H7 (cell line): ENCODE measurements at regions not wholly inside any gene's neighbourhood (a gene's known extent, or its start where the extent isn't known, plus 50 kb on each side); places are given as distances from the start of the nearest gene placed in this dataset.

Source experiments
- DNase-seq: peaks from one replicate; pipeline ENCODE4 v3.0.0; 2012
- H3K27me3 ChIP-seq: 2 replicates; pipeline ENCODE4 v1.6.0; 2011; ENCODE audit warnings: mild to moderate bottlenecking, low read length; ENCODE audit not compliant: control insufficient read depth, insufficient read depth
- H3K36me3 ChIP-seq: replicated peaks from 2 replicates; pipeline ENCODE4 v1.5.1; 2011; ENCODE audit warnings: low read length; ENCODE audit not compliant: control insufficient read depth, insufficient read depth
- H3K4me3 ChIP-seq: 2 replicates; pipeline ENCODE4 v1.5.1; 2011; ENCODE audit warnings: low read depth, mild to moderate bottlenecking, control low read depth, low read length, moderate library complexity; ENCODE audit not compliant: insufficient read depth

DNA sequence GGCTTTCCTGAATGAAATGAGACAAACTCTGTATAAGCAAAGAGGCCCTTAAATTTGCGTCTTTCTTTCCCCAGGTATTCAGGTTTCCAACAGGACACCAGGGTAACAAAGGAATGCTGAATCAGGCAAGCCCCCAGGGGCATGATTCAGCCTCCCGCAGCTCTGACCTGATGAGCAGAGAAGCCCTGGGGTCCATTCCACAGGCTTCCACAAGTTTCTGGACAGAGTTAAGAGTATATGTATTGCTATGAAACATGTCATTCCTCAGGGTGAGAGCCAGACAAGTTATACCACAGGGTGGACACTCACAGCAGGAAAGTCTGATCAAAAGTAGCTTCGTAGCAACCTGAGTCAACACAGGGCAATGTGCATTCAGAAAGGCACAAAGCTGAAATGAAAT, 68.1 kb upstream of the CTNNB1 start:
- no peaks in the 10 kb centered on the region for H3K27me3 ChIP-seq
- DNase-seq: no peak
- H3K4me3 ChIP-seq: no peak overlapping the region
- H3K36me3 ChIP-seq: no peaks in the 10 kb centered on the region

DNA sequence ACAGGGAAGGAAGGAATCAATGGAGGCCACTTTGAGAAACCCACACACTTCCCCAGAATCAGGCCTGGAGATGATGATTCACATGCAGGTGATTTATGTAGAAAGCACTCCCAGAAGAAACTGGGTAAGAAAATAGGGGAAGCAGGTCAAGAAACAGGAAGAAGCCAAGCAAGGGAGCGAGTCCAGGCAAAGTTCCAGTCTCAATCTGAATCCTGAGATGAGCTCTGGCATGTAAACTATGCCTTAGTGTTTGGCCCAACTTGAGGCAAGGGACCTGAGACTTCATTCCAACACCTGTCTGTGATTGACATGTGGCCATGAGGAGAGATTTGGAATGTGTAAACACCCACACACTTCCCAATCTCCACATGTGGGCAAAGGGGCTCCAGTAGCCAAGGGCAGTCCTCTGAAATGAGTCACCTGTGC, 61.6 kb upstream of the CTNNB1 start:
- Histone ChIP-seq H3K36me3 (no peaks in the 10 kb centered on the region), H3K27me3 (no peaks in the 10 kb centered on the region), H3K4me3 (no peak overlapping the region)
- no peak for DNase-seq

GRCh38 chr3:41138146-41138545, 61.2 kb upstream of the CTNNB1 start:
- DNase-seq: no peak
- no peak overlapping the region for H3K4me3 ChIP-seq
- no peaks in the 10 kb centered on the region for H3K36me3 ChIP-seq
- H3K27me3 ChIP-seq: no peaks in the 10 kb centered on the region

GRCh38 chr3:41138601-41139000, 60.7 kb upstream of the CTNNB1 start:
- Histone ChIP-seq H3K4me3 (no peak overlapping the region), H3K36me3 (no peaks in the 10 kb centered on the region), H3K27me3 (no peaks in the 10 kb centered on the region)
- no peak for DNase-seq

DNA sequence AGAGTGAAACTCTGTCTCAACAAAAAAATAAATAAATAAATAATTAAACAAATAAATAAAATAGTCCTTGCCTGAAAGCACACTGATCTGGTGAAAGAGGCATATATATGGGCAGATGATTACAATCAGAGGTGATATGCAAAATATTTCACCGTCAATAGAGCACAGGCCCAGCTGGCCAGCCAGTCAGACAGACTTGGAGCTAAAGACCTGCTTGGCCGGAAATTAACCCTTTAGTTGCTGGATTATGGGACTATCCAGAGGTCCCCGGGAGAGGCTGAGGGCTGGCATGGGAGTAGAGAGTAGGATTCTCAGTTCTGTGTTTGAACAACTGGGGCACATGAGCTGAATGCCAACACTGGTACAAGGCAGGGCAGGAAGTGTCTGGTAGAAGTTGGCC, 59.1 kb upstream of the CTNNB1 start:
- H3K27me3 ChIP-seq: no peaks in the 10 kb centered on the region
- H3K4me3 ChIP-seq: no peak overlapping the region
- no peak for DNase-seq
- no peaks in the 10 kb centered on the region for H3K36me3 ChIP-seq

DNA sequence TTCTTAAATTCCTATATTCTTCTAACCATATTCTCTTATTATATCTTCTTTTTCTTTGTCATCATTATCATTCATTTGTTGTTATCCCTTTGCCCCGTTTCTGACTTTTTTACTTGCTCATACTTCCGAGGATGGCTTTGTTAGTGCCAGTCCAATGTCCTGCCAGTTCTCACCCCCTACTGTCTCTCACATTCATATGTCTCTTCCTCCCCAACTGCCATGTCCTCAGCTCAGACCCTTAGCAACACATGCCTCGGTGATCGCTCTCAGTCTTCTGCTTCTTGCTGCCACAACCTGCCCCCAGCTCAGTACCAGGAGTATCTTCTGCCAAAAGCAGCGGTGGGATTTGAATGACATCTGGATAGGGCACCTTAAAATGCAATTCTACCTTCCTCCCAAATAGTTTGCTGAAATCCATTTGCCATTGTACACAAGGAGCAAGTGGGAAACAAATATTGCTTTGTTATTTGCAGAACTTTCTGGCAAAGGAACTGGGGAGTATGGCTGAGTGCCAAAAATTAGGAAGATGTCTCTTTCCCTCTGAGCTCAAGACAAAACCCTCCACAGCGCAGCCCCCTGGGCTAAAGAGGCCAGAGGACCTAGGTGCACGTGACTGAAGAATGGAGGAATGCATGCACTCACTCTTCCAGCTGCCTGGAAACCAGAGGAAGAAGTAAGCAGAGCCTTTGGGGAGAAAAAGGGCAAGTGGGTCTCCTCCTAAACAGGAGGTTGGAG, 57.7 kb upstream of the CTNNB1 start:
- H3K27me3 ChIP-seq: no peaks in the 10 kb centered on the region
- no peak overlapping the region for H3K4me3 ChIP-seq
- H3K36me3 ChIP-seq: no peaks in the 10 kb centered on the region
- DNase-seq: no peak

GRCh38 chr3:41143421-41144031, 55.8 kb upstream of the CTNNB1 start:
- no peak overlapping the region for H3K4me3 ChIP-seq
- no peaks in the 10 kb centered on the region for H3K36me3 ChIP-seq
- no peaks in the 10 kb centered on the region for H3K27me3 ChIP-seq
- no peak for DNase-seq

DNA sequence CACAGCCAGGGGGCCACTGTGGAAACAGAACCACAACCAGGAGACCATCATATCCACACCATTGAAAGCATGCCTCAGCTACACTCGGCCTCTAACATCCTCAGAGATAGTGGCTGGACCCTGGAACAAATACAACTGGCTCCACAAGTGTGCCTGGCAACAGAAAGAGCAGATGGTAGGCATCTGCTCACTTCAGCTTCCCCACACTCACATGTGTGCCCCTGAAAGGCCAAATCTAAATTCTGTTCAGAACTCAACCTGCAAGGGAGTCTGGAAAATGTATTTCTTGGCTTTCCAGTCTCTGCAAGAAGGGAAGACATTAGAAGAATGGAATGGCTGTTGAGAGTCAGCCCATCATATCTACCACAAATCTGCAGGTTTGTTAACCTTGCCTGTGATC, 54.7 kb upstream of the CTNNB1 start:
- no peak for DNase-seq
- Histone ChIP-seq H3K27me3 (no peaks in the 10 kb centered on the region), H3K36me3 (no peaks in the 10 kb centered on the region), H3K4me3 (no peak overlapping the region)

DNA sequence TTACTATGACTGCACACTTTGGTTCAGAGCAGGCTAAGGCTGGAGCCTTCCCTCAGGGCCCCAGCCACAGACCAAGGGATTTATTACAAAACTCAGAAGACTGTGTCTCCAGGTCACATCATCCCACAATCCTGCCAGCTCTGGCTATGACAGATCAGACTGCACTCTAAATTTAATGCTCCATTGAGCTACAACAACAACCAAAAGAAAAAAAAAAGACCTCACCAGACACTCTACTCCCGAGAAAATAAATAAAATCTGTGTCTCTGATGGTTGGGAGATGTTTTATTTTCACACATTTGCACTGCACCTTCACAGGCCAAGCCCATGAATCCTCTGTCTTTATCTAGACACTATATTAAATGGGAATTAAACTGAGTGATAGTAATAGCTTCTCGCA, 50.8 kb upstream of the CTNNB1 start:
- no peaks in the 10 kb centered on the region for H3K36me3 ChIP-seq
- no peaks in the 10 kb centered on the region for H3K27me3 ChIP-seq
- DNase-seq: no peak
- no peak overlapping the region for H3K4me3 ChIP-seq

GRCh38 chr3:41148901-41149300, 50.4 kb upstream of the CTNNB1 start:
- H3K27me3 ChIP-seq: no peaks in the 10 kb centered on the region
- DNase-seq: peak; percentile 7
- H3K36me3 ChIP-seq: no peaks in the 10 kb centered on the region
- no peak overlapping the region for H3K4me3 ChIP-seq
